Erythroblast (primary cell): ENCODE measurements at regions not wholly inside any gene's neighbourhood (a gene's known extent, or its start where the extent isn't known, plus 50 kb on each side); places are given as distances from the start of the nearest gene placed in this dataset.

ENCODE experiments used
- GATA1 ChIP-seq: IDR thresholded peaks from 2 replicates; pipeline ENCODE4 v1.6.1; 2011; ENCODE audit warnings: low read depth, mild to moderate bottlenecking, control low read depth, low read length, moderate library complexity
- POLR2A ChIP-seq: IDR thresholded peaks from 2 replicates; pipeline ENCODE4 v1.6.1; 2011; ENCODE audit warnings: mild to moderate bottlenecking, low read length

DNA sequence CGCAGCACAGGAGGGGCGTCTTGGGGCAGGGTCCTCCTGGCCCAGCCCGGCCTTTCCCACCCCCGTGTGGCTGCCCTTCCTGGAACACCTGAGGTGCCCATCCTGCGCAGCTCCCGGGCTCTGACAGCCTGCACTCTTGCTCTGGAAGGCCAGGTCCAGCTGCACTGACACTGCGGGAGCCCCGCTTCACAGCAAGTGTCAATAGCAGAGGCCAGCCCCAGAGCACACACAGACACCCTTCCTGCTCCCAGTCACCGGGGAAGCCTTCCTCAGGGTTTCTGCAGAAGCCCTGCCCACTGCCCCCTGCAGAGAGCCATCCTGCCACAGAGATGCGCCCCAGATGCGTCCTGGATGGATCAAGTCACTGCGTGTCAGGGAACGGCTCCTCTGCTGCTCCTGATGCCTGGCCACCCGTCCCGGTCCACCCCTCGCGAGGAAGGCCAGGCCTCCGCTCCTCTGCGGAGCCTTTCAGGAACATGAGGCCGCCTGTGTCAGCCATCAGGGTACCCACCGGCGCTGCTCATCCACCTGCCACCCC lies 519.2 kb upstream of the MYT1L start:
- TF ChIP-seq POLR2A, result no peak
- TF ChIP-seq GATA1, result no peak
